Endodermal cell (in vitro differentiated cells): ENCODE measurements at regions not wholly inside any gene's neighbourhood (a gene's known extent, or its start where the extent isn't known, plus 50 kb on each side); places are given as distances from the start of the nearest gene placed in this dataset.

Source experiments
- DNase-seq: peaks from one replicate; pipeline ENCODE4 v3.0.0-alpha.2; 2017
- H3K27ac ChIP-seq: 2 replicates; pipeline ENCODE4 v1.5.1; 2013; ENCODE audit warnings: mild to moderate bottlenecking, low read depth, low read length, moderate library complexity
- H3K27me3 ChIP-seq: 2 replicates; pipeline ENCODE4 v1.6.1; 2013; ENCODE audit warnings: mild to moderate bottlenecking, low read length, moderate library complexity; ENCODE audit not compliant: insufficient read depth, control insufficient read depth, poor library complexity, severe bottlenecking
- H3K36me3 ChIP-seq: 2 replicates; pipeline ENCODE4 v1.7.0; 2013; ENCODE audit warnings: mild to moderate bottlenecking, low read length, moderate library complexity; ENCODE audit not compliant: control insufficient read depth, insufficient read depth
- H3K4me1 ChIP-seq: one replicate; pipeline ENCODE4 v1.7.0; 2013; ENCODE audit warnings: low read length; ENCODE audit not compliant: control insufficient read depth, insufficient read depth
- H3K4me3 ChIP-seq: 2 replicates; pipeline ENCODE4 v1.5.1; 2013; ENCODE audit warnings: mild to moderate bottlenecking, low read length, moderate library complexity
- H3K9ac ChIP-seq: 2 replicates; pipeline ENCODE4 v1.6.1; 2013; ENCODE audit warnings: mild to moderate bottlenecking, low read length, moderate library complexity; ENCODE audit not compliant: poor library complexity, severe bottlenecking; ENCODE audit errors: extremely low read depth
- H3K9me3 ChIP-seq: 2 replicates; pipeline ENCODE4 v1.6.1; 2013; ENCODE audit warnings: mild to moderate bottlenecking, low read length, moderate library complexity; ENCODE audit not compliant: control insufficient read depth
- H3K27ac Mint-ChIP-seq: 2 replicates; pipeline ENCODE4 v1.8.0; 2020; ENCODE audit warnings: mixed read lengths
- H3K27me3 Mint-ChIP-seq: 2 replicates; pipeline ENCODE4 v1.8.0; 2021; ENCODE audit warnings: mild to moderate bottlenecking, mixed read lengths; ENCODE audit not compliant: insufficient read depth
- H3K36me3 Mint-ChIP-seq: 2 replicates; pipeline ENCODE4 v1.8.0; 2020; ENCODE audit warnings: low read depth, mixed read lengths
- H3K4me1 Mint-ChIP-seq: 2 replicates; pipeline ENCODE4 v1.8.0; 2020; ENCODE audit warnings: mixed read lengths
- H3K4me3 Mint-ChIP-seq: 2 replicates; pipeline ENCODE4 v1.8.0; 2020; ENCODE audit warnings: mild to moderate bottlenecking, moderate library complexity, mixed read lengths
- H3K9me3 Mint-ChIP-seq: 2 replicates; pipeline ENCODE4 v1.8.0; 2020; ENCODE audit warnings: mild to moderate bottlenecking, mixed read lengths
- CTCF ChIP-seq: fragments of 200-600 bp; sonication (generic); conservative IDR thresholded peaks from 2 replicates; pipeline ENCODE4 v1.5.0; 2021; ENCODE audit warnings: antibody characterized with exemption, mild to moderate bottlenecking
- WGBS, 2 experiments: methylation state at CpG; one replicate each; pipeline versions ENCODE4 v1.1.5 to v1.1.7; 2013; ENCODE audit warnings: missing lambda C conversion rate in 2 of 2, mixed read lengths in 1 of 2; ENCODE audit not compliant: insufficient coverage in 1 of 2, insufficient read length in 1 of 2; 5-methylcytosine and 5-hydroxymethylcytosine counted together

GRCh38 chr5:135249658-135250057 is 149.4 kb downstream of the MACROH2A1 start:
- Histone ChIP-seq H3K36me3 (no peaks in the 10 kb centered on the region), H3K27me3 (no peaks in the 10 kb centered on the region), H3K9ac (no peak overlapping the region), H3K9me3 (no peaks in the 10 kb centered on the region), H3K4me1 (peaks cover 28% of the 10 kb centered on the region), H3K4me3 (no peak overlapping the region), H3K27ac (no peak overlapping the region)
- Mint-ChIP-seq H3K36me3 (no peaks in the 10 kb centered on the region), H3K9me3 (no peaks in the 10 kb centered on the region), H3K4me1 (peaks cover 41% of the 10 kb centered on the region), H3K4me3 (no peak overlapping the region), H3K27me3 (peaks cover 22% of the 10 kb centered on the region), H3K27ac (no peak overlapping the region)
- DNase-seq: peak; percentile 26
- no peak for TF ChIP-seq CTCF
- 93% methylated on average over 5 of the region's 5 CpGs for WGBS, 2 experiments

- Histone ChIP-seq H3K9me3 (no peaks in the 10 kb centered on the region), H3K4me1 (peaks cover 25% of the 10 kb centered on the region), H3K27ac (no peak overlapping the region), H3K4me3 (no peak overlapping the region), H3K9ac (no peak overlapping the region), H3K27me3 (no peaks in the 10 kb centered on the region), H3K36me3 (no peaks in the 10 kb centered on the region)
- Mint-ChIP-seq H3K27me3 (peaks cover 25% of the 10 kb centered on the region), H3K4me3 (no peak overlapping the region), H3K9me3 (no peaks in the 10 kb centered on the region), H3K27ac (no peak overlapping the region), H3K4me1 (peaks cover 33% of the 10 kb centered on the region), H3K36me3 (no peaks in the 10 kb centered on the region)
- 86 to 95% methylated on average over 7 to 8 of the region's 8 CpGs for WGBS, 2 experiments
- peak; percentile 30 for DNase-seq
- TF ChIP-seq CTCF: no peak
These were observed 150.2 kb downstream of the MACROH2A1 start for GRCh38 chr5:135248801-135249231.

GRCh38 chr5:135246923-135247795 is 151.9 kb downstream of the MACROH2A1 start:
- H3K27ac ChIP-seq: no peak overlapping the region
- no peak overlapping the region for H3K9ac ChIP-seq
- 62 to 68% methylated on average over 16 to 28 of the region's 28 CpGs for WGBS, 2 experiments
- peak; percentile 78 for DNase-seq
- H3K4me3 Mint-ChIP-seq: peak overlapping the region; percentile 3
- peak overlapping the region; percentile 31 for H3K27ac Mint-ChIP-seq
- peaks cover 21% of the 10 kb centered on the region for H3K27me3 Mint-ChIP-seq
- peaks cover 29% of the 10 kb centered on the region for H3K4me1 Mint-ChIP-seq
- H3K9me3 Mint-ChIP-seq: no peaks in the 10 kb centered on the region
- peaks cover 21% of the 10 kb centered on the region for H3K4me1 ChIP-seq
- H3K9me3 ChIP-seq: no peaks in the 10 kb centered on the region
- no peaks in the 10 kb centered on the region for H3K36me3 ChIP-seq
- no peaks in the 10 kb centered on the region for H3K27me3 ChIP-seq
- no peak for TF ChIP-seq CTCF
- no peak overlapping the region for H3K4me3 ChIP-seq
- H3K36me3 Mint-ChIP-seq: no peaks in the 10 kb centered on the region
